Glutamatergic neuron (in vitro differentiated cells): ENCODE measurements at regions not wholly inside any gene's neighbourhood (a gene's known extent, or its start where the extent isn't known, plus 50 kb on each side); places are given as distances from the start of the nearest gene placed in this dataset.

Experiments used
- DNase-seq: peaks from one replicate; pipeline ENCODE4 v3.0.0; 2022
- H3K27ac Mint-ChIP-seq: one replicate; pipeline ENCODE4 v1.8.0; 2020; ENCODE audit warnings: mild to moderate bottlenecking, mixed read lengths, inconsistent platforms; ENCODE audit not compliant: unreplicated experiment
- H3K27me3 Mint-ChIP-seq: one replicate; pipeline ENCODE4 v1.8.0; 2020; ENCODE audit warnings: mild to moderate bottlenecking, moderate library complexity, mixed read lengths, inconsistent platforms; ENCODE audit not compliant: unreplicated experiment
- H3K36me3 Mint-ChIP-seq: one replicate; pipeline ENCODE4 v1.8.0; 2020; ENCODE audit warnings: mild to moderate bottlenecking, mixed read lengths, inconsistent platforms; ENCODE audit not compliant: unreplicated experiment
- H3K4me1 Mint-ChIP-seq: one replicate; pipeline ENCODE4 v1.8.0; 2020; ENCODE audit warnings: mild to moderate bottlenecking, low read depth, mixed read lengths, inconsistent platforms; ENCODE audit not compliant: unreplicated experiment
- H3K4me3 Mint-ChIP-seq: one replicate; pipeline ENCODE4 v1.8.0; 2020; ENCODE audit warnings: mild to moderate bottlenecking, mixed read lengths, inconsistent platforms; ENCODE audit not compliant: unreplicated experiment
- H3K9me3 Mint-ChIP-seq: one replicate; pipeline ENCODE4 v1.8.0; 2020; ENCODE audit warnings: mild to moderate bottlenecking, moderate library complexity, mixed read lengths, inconsistent platforms; ENCODE audit not compliant: unreplicated experiment
- TF ChIP-seq, protein P1 (sequence below): fragments of 200-600 bp; sonication (generic); IDR thresholded peaks from one replicate; pipeline ENCODE4 v1.5.0; 2021; ENCODE audit not compliant: partially characterized antibody, unreplicated experiment

DNA sequence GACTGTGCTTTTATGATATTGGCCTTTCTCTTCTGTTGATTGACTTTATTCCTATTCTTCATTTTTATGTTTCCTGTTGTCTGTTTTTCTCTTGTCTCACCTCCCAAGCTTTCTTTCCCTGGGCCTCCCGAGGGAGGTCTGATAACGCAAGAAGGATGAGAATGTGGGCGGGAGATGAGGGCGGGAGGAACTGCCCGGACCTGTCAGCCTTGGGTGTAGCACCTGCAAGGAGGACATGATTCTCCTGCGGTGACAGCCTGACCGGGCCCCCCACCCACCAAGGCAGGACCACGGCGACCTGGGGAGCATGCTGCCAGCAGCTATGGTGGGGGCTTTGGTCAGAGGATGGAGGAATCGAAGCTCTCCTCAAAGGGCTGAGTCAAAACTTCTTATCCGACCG lies 86.9 kb downstream of the PLEKHG1 start:
- TF ChIP-seq, protein P1, sequence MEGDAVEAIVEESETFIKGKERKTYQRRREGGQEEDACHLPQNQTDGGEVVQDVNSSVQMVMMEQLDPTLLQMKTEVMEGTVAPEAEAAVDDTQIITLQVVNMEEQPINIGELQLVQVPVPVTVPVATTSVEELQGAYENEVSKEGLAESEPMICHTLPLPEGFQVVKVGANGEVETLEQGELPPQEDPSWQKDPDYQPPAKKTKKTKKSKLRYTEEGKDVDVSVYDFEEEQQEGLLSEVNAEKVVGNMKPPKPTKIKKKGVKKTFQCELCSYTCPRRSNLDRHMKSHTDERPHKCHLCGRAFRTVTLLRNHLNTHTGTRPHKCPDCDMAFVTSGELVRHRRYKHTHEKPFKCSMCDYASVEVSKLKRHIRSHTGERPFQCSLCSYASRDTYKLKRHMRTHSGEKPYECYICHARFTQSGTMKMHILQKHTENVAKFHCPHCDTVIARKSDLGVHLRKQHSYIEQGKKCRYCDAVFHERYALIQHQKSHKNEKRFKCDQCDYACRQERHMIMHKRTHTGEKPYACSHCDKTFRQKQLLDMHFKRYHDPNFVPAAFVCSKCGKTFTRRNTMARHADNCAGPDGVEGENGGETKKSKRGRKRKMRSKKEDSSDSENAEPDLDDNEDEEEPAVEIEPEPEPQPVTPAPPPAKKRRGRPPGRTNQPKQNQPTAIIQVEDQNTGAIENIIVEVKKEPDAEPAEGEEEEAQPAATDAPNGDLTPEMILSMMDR = no peak
- H3K27me3 Mint-ChIP-seq = peaks cover 5% of the 10 kb centered on the region
- no peak overlapping the region for H3K4me3 Mint-ChIP-seq
- no peaks in the 10 kb centered on the region for H3K36me3 Mint-ChIP-seq
- DNase-seq = no peak
- peaks cover 3% of the 10 kb centered on the region for H3K9me3 Mint-ChIP-seq
- no peak overlapping the region for H3K27ac Mint-ChIP-seq
- peaks cover 15% of the 10 kb centered on the region for H3K4me1 Mint-ChIP-seq

- H3K4me3 Mint-ChIP-seq = no peak overlapping the region
Measured at GRCh38 chr6:150687508-150687907, 87.8 kb downstream of the PLEKHG1 start.

DNA sequence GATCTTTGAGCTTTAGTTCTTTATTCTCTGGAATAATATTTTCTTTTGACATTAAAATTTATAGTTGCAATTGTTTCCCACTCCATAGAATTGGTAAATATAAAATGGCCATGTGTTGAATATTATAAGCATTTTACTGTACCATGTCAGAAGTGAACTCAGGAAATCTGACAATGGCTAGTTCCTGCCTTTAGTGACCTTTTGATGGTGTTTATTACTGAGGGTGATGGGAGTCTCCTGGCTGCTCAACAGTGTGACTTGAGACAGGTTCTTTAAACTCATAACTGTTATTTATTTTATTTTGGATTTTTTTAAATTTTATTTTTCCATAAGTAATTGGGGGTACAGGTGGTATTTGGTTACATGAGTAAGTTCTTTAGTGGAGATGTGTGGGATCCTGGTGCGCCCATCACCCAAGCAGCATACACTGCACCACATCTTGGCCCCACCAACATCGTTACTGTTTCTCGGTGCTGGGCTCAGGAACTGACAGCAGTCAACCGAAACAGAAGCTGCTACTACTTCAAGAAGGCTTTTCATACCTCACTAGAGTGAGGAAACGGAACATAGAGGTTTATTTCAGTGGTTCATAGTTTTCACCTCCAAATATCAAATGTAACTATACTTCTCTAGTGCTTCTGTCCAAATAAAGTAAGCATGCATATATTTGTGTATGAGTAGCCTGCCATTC lies 90.4 kb downstream of the PLEKHG1 start:
- DNase-seq = no peak
- H3K9me3 Mint-ChIP-seq = no peaks in the 10 kb centered on the region
- H3K27me3 Mint-ChIP-seq = no peaks in the 10 kb centered on the region
- peaks cover 4% of the 10 kb centered on the region for H3K4me1 Mint-ChIP-seq
- no peak overlapping the region for H3K4me3 Mint-ChIP-seq
- H3K36me3 Mint-ChIP-seq = no peaks in the 10 kb centered on the region
- H3K27ac Mint-ChIP-seq = no peak overlapping the region
- TF ChIP-seq, protein P1 = no peak

More at GRCh38 chr6:150687508-150687907, 87.8 kb downstream of the PLEKHG1 start:
- H3K27me3 Mint-ChIP-seq = peaks cover 5% of the 10 kb centered on the region
- H3K36me3 Mint-ChIP-seq = no peaks in the 10 kb centered on the region
- H3K9me3 Mint-ChIP-seq = peaks cover 3% of the 10 kb centered on the region
- H3K4me1 Mint-ChIP-seq = peaks cover 15% of the 10 kb centered on the region
- DNase-seq = no peak
- H3K27ac Mint-ChIP-seq = no peak overlapping the region
- TF ChIP-seq, protein P1 = no peak

DNA sequence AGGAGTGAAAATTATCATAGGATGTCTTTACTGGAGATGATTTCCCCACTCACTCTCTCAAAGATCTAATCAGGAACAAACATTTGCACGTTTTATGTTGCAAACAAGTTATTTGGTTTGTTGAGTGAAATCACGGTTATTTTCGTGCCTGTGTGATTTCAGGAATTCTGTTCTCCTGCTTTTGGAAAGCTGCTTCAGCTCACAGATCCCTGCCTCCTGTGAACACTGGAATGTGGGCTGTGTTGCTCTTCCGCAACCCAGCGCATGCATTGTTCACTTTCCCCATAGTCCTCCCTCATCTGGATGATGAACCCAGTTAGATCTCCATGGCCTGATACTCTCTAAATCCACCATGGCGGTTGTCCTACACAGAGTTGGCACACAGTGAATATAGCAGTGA lies 91.0 kb downstream of the PLEKHG1 start:
- Mint-ChIP-seq H3K27ac (no peak overlapping the region), H3K9me3 (no peaks in the 10 kb centered on the region), H3K27me3 (no peaks in the 10 kb centered on the region), H3K36me3 (no peaks in the 10 kb centered on the region), H3K4me1 (peaks cover 4% of the 10 kb centered on the region), H3K4me3 (no peak overlapping the region)
- TF ChIP-seq, protein P1 = no peak
- DNase-seq = no peak

DNA sequence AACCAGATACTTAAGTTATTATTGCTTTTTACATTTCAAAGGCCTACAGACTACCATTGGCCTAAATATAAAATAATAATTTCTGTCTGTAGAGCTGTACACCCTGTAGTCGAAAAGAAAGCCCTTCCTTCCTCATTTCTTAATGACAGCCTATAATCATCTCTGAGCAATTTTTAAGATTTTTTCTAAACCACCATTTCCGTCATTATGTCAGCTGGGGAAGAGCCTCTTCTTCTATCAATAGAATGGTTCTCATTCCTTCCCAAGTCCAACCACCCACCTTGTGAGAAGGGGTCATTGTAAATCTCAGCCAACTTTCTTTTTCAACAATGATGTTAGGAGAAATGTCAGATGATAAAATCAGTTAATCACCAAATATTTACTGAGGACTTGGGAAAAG lies 91.8 kb downstream of the PLEKHG1 start:
- Mint-ChIP-seq H3K27ac (no peak overlapping the region), H3K27me3 (no peaks in the 10 kb centered on the region), H3K36me3 (no peaks in the 10 kb centered on the region), H3K4me1 (peaks cover 4% of the 10 kb centered on the region), H3K4me3 (no peak overlapping the region), H3K9me3 (no peaks in the 10 kb centered on the region)
- TF ChIP-seq, protein P1 = no peak
- no peak for DNase-seq
